NOMO-1 treated with DMSO at 0.1 percent for 48 hours (cell line): ENCODE measurements at regions not wholly inside any gene's neighbourhood (a gene's known extent, or its start where the extent isn't known, plus 50 kb on each side); places are given as distances from the start of the nearest gene placed in this dataset.

Source experiments
- DNase-seq: peaks from one replicate; lab custom pipeline; 2025; ENCODE audit not compliant: unreplicated experiment; lab: John Stamatoyannopoulos, UW

- DNase-seq = peak; percentile 62
Observed at GRCh38 chr10:77710759-77711682, 73.4 kb upstream of the KCNMA1 start.

- DNase-seq = no peak
Observed at GRCh38 chr10:77710081-77710551, 72.5 kb upstream of the KCNMA1 start.

- no peak for DNase-seq
Observed at GRCh38 chr10:77707570-77707969, 70.0 kb upstream of the KCNMA1 start.

GRCh38 chr10:77702166-77702565 is 64.6 kb upstream of the KCNMA1 start:
- DNase-seq = no peak

GRCh38 chr10:77700086-77700485 is 62.5 kb upstream of the KCNMA1 start:
- DNase-seq = no peak

GRCh38 chr10:77699080-77699645 is 61.6 kb upstream of the KCNMA1 start:
- no peak for DNase-seq

GRCh38 chr10:77698267-77698931 is 60.8 kb upstream of the KCNMA1 start:
- DNase-seq = peak; percentile 75

- no peak for DNase-seq
Observed at GRCh38 chr10:77696584-77696983, 59.0 kb upstream of the KCNMA1 start.

GRCh38 chr10:77695186-77695585 is 57.6 kb upstream of the KCNMA1 start:
- no peak for DNase-seq

- no peak for DNase-seq
Observed at GRCh38 chr10:77692782-77693181, 55.2 kb upstream of the KCNMA1 start.

- no peak for DNase-seq
Observed at GRCh38 chr10:77689339-77689738, 51.7 kb upstream of the KCNMA1 start.

GRCh38 chr10:77687621-77688020 is 50.0 kb upstream of the KCNMA1 start:
- no peak for DNase-seq
